Neuronal stem cell (in vitro differentiated cells): ENCODE measurements at regions not wholly inside any gene's neighbourhood (a gene's known extent, or its start where the extent isn't known, plus 50 kb on each side); places are given as distances from the start of the nearest gene placed in this dataset.
"Not testable (repeated sequence)": the region's sequence is repeated elsewhere in the genome, so short reads cannot be mapped to it uniquely, and the experiment has no call there.

Experiments used
- DNase-seq: peaks from one replicate; pipeline ENCODE4 v3.0.0-alpha.2; 2013; ENCODE audit warnings: low spot score
- H2AFZ ChIP-seq: one replicate; pipeline ENCODE4 v1.6.1; 2013; ENCODE audit warnings: mild to moderate bottlenecking, low read length, inconsistent platforms
- H2AK5ac ChIP-seq: 2 replicates; pipeline ENCODE4 v1.6.1; 2013; ENCODE audit warnings: low read depth, mild to moderate bottlenecking, inconsistent platforms, low read length, moderate library complexity, mixed read lengths
- H2BK120ac ChIP-seq: 2 replicates; pipeline ENCODE4 v1.6.1; 2013; ENCODE audit warnings: low read depth, mild to moderate bottlenecking, inconsistent platforms, low read length, moderate library complexity, mixed read lengths
- H2BK12ac ChIP-seq: one replicate; pipeline ENCODE4 v1.6.1; 2013; ENCODE audit warnings: low read length, inconsistent platforms
- H2BK15ac ChIP-seq: 2 replicates; pipeline ENCODE4 v1.6.1; 2013; ENCODE audit warnings: mild to moderate bottlenecking, low read length, inconsistent platforms, mixed read lengths
- H2BK5ac ChIP-seq: one replicate; pipeline ENCODE4 v1.6.1; 2013; ENCODE audit warnings: inconsistent platforms, mild to moderate bottlenecking, low read length, moderate library complexity
- H3K14ac ChIP-seq: one replicate; pipeline ENCODE4 v1.6.1; 2013; ENCODE audit warnings: low read length, inconsistent platforms
- H3K18ac ChIP-seq: 2 replicates; pipeline ENCODE4 v1.6.1; 2013; ENCODE audit warnings: low read length, inconsistent platforms
- H3K23ac ChIP-seq: 2 replicates; pipeline ENCODE4 v1.6.1; 2013; ENCODE audit warnings: low read depth, mild to moderate bottlenecking, mixed read lengths, low read length, inconsistent platforms; ENCODE audit not compliant: poor library complexity
- H3K27ac ChIP-seq: replicated peaks from 3 replicates; pipeline ENCODE4 v1.5.1; 2013; ENCODE audit warnings: low read length, inconsistent platforms
- H3K27me3 ChIP-seq, 3 experiments: 2 replicates each; pipeline ENCODE4 v1.6.1; 2013; ENCODE audit warnings: low read length in 3 of 3, mild to moderate bottlenecking in 2 of 3, inconsistent platforms in 1 of 3, low read depth in 1 of 3, mixed read lengths in 1 of 3, moderate library complexity in 1 of 3; ENCODE audit not compliant: control insufficient read depth in 3 of 3, insufficient read depth in 3 of 3
- H3K36me3 ChIP-seq, 2 donors: replicated peaks in 1 of 2; 2 replicates each; pipeline ENCODE4 v1.6.1; 2013; ENCODE audit warnings: low read length in 2 of 2; ENCODE audit not compliant: control insufficient read depth in 2 of 2, insufficient read depth in 2 of 2
- H3K4ac ChIP-seq: 2 replicates; pipeline ENCODE4 v1.6.1; 2013; ENCODE audit warnings: inconsistent platforms, mild to moderate bottlenecking, low read length, moderate library complexity
- H3K4me1 ChIP-seq, 2 donors: 1 replicate in 1 of 2; 2 replicates in 1 of 2; pipeline ENCODE4 v1.6.1; 2013; ENCODE audit warnings: low read length in 2 of 2, low read depth in 1 of 2; ENCODE audit not compliant: control insufficient read depth in 2 of 2, insufficient read depth in 1 of 2
- H3K4me2 ChIP-seq: one replicate; pipeline ENCODE4 v1.6.1; 2013; ENCODE audit warnings: mild to moderate bottlenecking, low read length, inconsistent platforms; ENCODE audit not compliant: insufficient read depth, poor library complexity, severe bottlenecking
- H3K4me3 ChIP-seq, 2 donors: 2 replicates each; pipeline ENCODE4 v1.5.1; 2013; ENCODE audit warnings: low read length in 2 of 2, mild to moderate bottlenecking in 2 of 2, inconsistent platforms in 1 of 2, moderate library complexity in 1 of 2
- H3K79me1 ChIP-seq: one replicate; pipeline ENCODE4 v1.6.1; 2013; ENCODE audit warnings: low read depth, mild to moderate bottlenecking, inconsistent platforms, low read length, moderate library complexity
- H3K9ac ChIP-seq: one replicate; pipeline ENCODE4 v1.6.1; 2013; ENCODE audit warnings: mild to moderate bottlenecking, low read depth, low read length, inconsistent platforms; ENCODE audit not compliant: poor library complexity
- H3K9me3 ChIP-seq, 2 donors: replicated peaks in 1 of 2; 2 replicates each; pipeline versions ENCODE3 to v1.6.1; 2013; ENCODE audit warnings: low read length in 2 of 2, mild to moderate bottlenecking in 2 of 2, inconsistent platforms in 1 of 2, low read depth in 1 of 2, mixed read lengths in 1 of 2, moderate library complexity in 1 of 2; ENCODE audit not compliant: control insufficient read depth in 2 of 2, insufficient read depth in 1 of 2
- H4K8ac ChIP-seq: one replicate; pipeline ENCODE4 v1.6.1; 2013; ENCODE audit warnings: low read depth, mild to moderate bottlenecking, inconsistent platforms, low read length, moderate library complexity
- H4K91ac ChIP-seq: one replicate; pipeline ENCODE4 v1.6.1; 2013; ENCODE audit warnings: low read length, low read depth, mild to moderate bottlenecking, inconsistent platforms; ENCODE audit not compliant: poor library complexity
- WGBS, 2 donors: extraction: QIAGEN DNeasy Blood & Tissue Kit; methylation state at CpG; one replicate each; pipeline ENCODE4 v1.1.7; 2013; ENCODE audit warnings: missing lambda C conversion rate in 2 of 2, mixed read lengths in 1 of 2; ENCODE audit not compliant: insufficient read length in 2 of 2, insufficient replicate concordance in 1 of 2; ENCODE audit errors: extremely low coverage in 2 of 2; 5-methylcytosine and 5-hydroxymethylcytosine counted together

DNA sequence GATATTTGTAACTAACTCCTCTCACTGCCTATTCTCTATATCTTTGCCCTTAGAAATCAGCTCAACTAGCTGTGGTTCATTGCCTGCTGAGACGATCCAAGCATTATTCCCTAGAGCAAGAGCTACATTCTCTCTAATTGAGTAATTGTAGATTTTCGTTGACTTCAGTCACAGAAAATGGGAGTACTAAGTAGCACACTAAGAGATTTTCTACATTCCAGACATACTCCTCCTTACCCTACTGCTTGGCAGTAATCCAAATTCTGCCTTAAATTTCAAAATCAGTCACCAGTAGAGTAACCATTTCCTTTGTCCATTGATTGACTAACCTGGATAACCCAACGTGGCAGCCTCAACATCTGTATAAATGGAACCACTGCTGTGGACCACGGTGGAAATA lies 1786.8 kb downstream of the SLITRK5 start:
- Histone ChIP-seq H3K79me1 (no peaks in the 10 kb centered on the region), H2BK5ac (no peak overlapping the region), H3K9me3 (no peaks in the 10 kb centered on the region), H3K4ac (no peak overlapping the region), H2BK12ac (no peak overlapping the region), H3K36me3 (no peaks in the 10 kb centered on the region), H2AFZ (no peak overlapping the region), H2BK15ac (no peak overlapping the region), H4K8ac (no peak overlapping the region), H2BK120ac (no peak overlapping the region), H3K4me2 (no peak overlapping the region), H3K9ac (no peak overlapping the region), H4K91ac (no peak overlapping the region), H3K4me1 (no peaks in the 10 kb centered on the region), H3K14ac (no peak overlapping the region), H3K4me3 (no peak overlapping the region), H3K18ac (no peak overlapping the region), H2AK5ac (no peak overlapping the region), H3K23ac (no peak overlapping the region), H3K27ac (no peak overlapping the region), H3K27me3 (no peaks in the 10 kb centered on the region)
- DNase-seq = no peak
- WGBS, 2 donors = no CpG with 5 or more reads among the region's 4 CpGs

DNA sequence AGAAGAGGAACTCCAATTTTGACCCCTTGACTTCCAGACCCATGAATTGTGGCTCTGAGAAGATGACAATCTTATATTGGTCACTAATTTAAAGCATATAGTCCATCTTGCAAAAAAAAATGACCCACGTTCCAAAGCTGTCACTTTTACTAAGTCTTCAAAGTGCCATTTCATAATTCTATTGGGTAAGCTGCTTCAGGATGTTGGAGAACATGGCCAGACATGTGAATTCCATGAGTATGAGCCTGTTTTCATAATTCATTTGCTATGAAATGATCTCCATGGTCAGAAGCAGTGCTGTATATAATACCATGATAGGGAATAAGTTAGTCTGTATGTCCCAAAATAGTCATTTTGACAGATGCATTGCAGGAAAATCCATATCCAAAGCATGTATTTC lies 1787.3 kb downstream of the SLITRK5 start:
- no peak for DNase-seq

DNA sequence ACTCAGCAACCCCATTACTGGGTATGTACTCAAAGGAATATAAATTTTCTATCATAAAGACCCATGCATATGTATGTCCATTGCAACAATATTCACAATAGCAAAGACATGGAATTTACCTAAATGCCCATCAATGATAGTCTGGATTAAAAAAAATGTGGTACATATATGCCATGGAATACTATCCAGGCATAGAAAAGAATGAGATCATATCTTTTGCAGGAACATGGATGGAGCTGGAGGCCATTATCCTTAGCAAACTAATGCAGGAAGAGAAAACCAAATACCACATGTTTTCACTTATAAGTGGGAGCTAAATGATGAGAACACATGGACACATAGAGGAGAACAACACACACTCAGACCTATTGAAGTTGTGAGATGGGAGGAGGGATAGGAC lies 1789.7 kb downstream of the SLITRK5 start:
- H3K14ac ChIP-seq, H3K27ac ChIP-seq, H4K8ac ChIP-seq, H2BK15ac ChIP-seq, H3K79me1 ChIP-seq, H3K18ac ChIP-seq, H3K4me1 ChIP-seq, DNase-seq, H2AFZ ChIP-seq, H3K9ac ChIP-seq, H3K27me3 ChIP-seq, H2BK12ac ChIP-seq, H2AK5ac ChIP-seq, H3K4me3 ChIP-seq, H3K36me3 ChIP-seq, H3K4me2 ChIP-seq, H2BK120ac ChIP-seq, H3K23ac ChIP-seq, H2BK5ac ChIP-seq, H3K4ac ChIP-seq, H3K9me3 ChIP-seq, H4K91ac ChIP-seq: not testable (repeated sequence)

More for the DNA sequence above, 1787.3 kb downstream of the SLITRK5 start:
- Histone ChIP-seq H2AK5ac (no peak overlapping the region), H3K4ac (no peak overlapping the region), H3K9ac (no peak overlapping the region), H4K8ac (no peak overlapping the region), H3K18ac (no peak overlapping the region), H2BK15ac (no peak overlapping the region), H3K27me3 (no peaks in the 10 kb centered on the region), H2AFZ (no peak overlapping the region), H3K27ac (no peak overlapping the region), H3K79me1 (no peaks in the 10 kb centered on the region), H3K14ac (no peak overlapping the region), H3K4me1 (no peaks in the 10 kb centered on the region), H2BK120ac (no peak overlapping the region), H3K4me2 (no peak overlapping the region), H3K23ac (no peak overlapping the region), H4K91ac (no peak overlapping the region), H2BK5ac (no peak overlapping the region), H3K36me3 (no peaks in the 10 kb centered on the region), H3K4me3 (no peak overlapping the region), H3K9me3 (no peaks in the 10 kb centered on the region), H2BK12ac (no peak overlapping the region)
- WGBS, 2 donors = no CpG with 5 or more reads among the region's 1 CpG

DNA sequence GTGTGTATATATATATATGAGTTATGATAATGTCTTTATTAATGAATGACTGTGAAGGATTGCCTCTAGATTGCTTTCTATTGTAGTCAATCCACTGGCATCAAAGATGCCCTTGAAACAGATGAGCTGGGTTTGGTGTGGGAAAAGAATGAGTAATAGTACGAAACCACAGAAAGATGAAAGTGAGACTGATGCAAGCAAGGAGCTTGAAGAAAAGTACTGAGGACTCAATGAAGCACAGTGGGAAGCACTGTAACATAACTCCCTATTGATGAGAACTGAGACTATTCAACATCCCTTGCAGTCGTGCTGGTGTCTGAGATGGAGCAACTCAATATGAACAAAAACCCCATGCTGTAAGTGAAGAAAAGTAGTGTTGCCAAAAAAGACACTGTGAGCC lies 1794.2 kb downstream of the SLITRK5 start:
- Histone ChIP-seq H3K9me3 (no peaks in the 10 kb centered on the region), H3K23ac (no peak overlapping the region), H3K4me3 (no peak overlapping the region), H3K18ac (no peak overlapping the region), H2AK5ac (no peak overlapping the region), H3K14ac (no peak overlapping the region), H4K8ac (no peak overlapping the region), H2BK5ac (no peak overlapping the region), H2BK120ac (no peak overlapping the region), H3K27ac (no peak overlapping the region), H2BK12ac (no peak overlapping the region), H3K36me3 (no peaks in the 10 kb centered on the region), H2BK15ac (no peak overlapping the region), H3K79me1 (no peaks in the 10 kb centered on the region), H3K4me2 (no peak overlapping the region), H3K27me3 (no peaks in the 10 kb centered on the region), H4K91ac (no peak overlapping the region), H3K4ac (no peak overlapping the region), H3K4me1 (peaks cover 1 to 2% of the 10 kb centered on the region in 2 donors), H2AFZ (peak overlapping the region; percentile 6), H3K9ac (no peak overlapping the region)
- no CpG with 5 or more reads among the region's 2 CpGs for WGBS, 2 donors
- DNase-seq = no peak
